CD14-positive monocyte (primary cell): ENCODE measurements at regions not wholly inside any gene's neighbourhood (a gene's known extent, or its start where the extent isn't known, plus 50 kb on each side); places are given as distances from the start of the nearest gene placed in this dataset.

Experiments
- DNase-seq, 3 donors: peaks; one replicate each; pipeline ENCODE4 v3.0.0-alpha.2; 2011 to 2022
- H2AFZ ChIP-seq: 2 replicates; pipeline ENCODE4 v1.6.0; 2012; ENCODE audit warnings: mild to moderate bottlenecking, low read depth, low read length, inconsistent platforms; ENCODE audit not compliant: insufficient read depth, poor library complexity, severe bottlenecking
- H3K27ac ChIP-seq, 2 donors: 1 replicate in 1 of 2; 2 replicates in 1 of 2; pipeline ENCODE4 v1.5.1; 2012 to 2013; ENCODE audit warnings: low read length in 2 of 2, control low read depth in 1 of 2, inconsistent platforms in 1 of 2, low read depth in 1 of 2, mild to moderate bottlenecking in 1 of 2
- H3K27me3 ChIP-seq, 2 donors: one replicate each; pipeline versions ENCODE4 v1.6.0 to v1.6.1; 2011 to 2013; ENCODE audit warnings: low read length in 2 of 2; ENCODE audit not compliant: control insufficient read depth in 2 of 2, insufficient read depth in 2 of 2
- H3K36me3 ChIP-seq, 2 donors: replicated peaks in 1 of 2; 1 replicate in 1 of 2; 2 replicates in 1 of 2; pipeline versions ENCODE4 v1.5.1 to v1.6.1; 2012 to 2013; ENCODE audit warnings: low read length in 2 of 2, control low read depth in 1 of 2, inconsistent platforms in 1 of 2, mild to moderate bottlenecking in 1 of 2; ENCODE audit not compliant: insufficient read depth in 2 of 2, control insufficient read depth in 1 of 2
- H3K4me1 ChIP-seq, 2 donors: 1 replicate in 1 of 2; 2 replicates in 1 of 2; pipeline versions ENCODE4 v1.5.1 to v1.6.1; 2012 to 2013; ENCODE audit warnings: low read length in 2 of 2, control low read depth in 1 of 2, inconsistent platforms in 1 of 2, mild to moderate bottlenecking in 1 of 2, moderate library complexity in 1 of 2; ENCODE audit not compliant: insufficient read depth in 2 of 2, control insufficient read depth in 1 of 2
- H3K4me2 ChIP-seq: replicated peaks from 2 replicates; pipeline ENCODE3; 2012; ENCODE audit warnings: low read length, moderate library complexity, mild to moderate bottlenecking; ENCODE audit not compliant: poor library complexity, severe bottlenecking; ENCODE audit errors: extremely low read depth
- H3K4me3 ChIP-seq, 3 experiments: fragments of 200-600 bp in 1 of 3; sonication (generic) in 1 of 3; replicated peaks in 1 of 3; 1 replicate in 2 of 3; 2 replicates in 1 of 3; pipeline ENCODE4 v1.5.1; 2011 to 2013; ENCODE audit warnings: low read length in 3 of 3, mild to moderate bottlenecking in 3 of 3, control low read depth in 2 of 3, low read depth in 2 of 3, inconsistent platforms in 1 of 3, moderate library complexity in 1 of 3
- H3K79me2 ChIP-seq: 2 replicates; pipeline ENCODE4 v1.6.0; 2012; ENCODE audit warnings: mild to moderate bottlenecking, control low read depth, inconsistent platforms, low read length, moderate library complexity; ENCODE audit not compliant: insufficient read depth
- H3K9ac ChIP-seq: 2 replicates; pipeline ENCODE4 v1.6.0; 2017; ENCODE audit warnings: low read length, mild to moderate bottlenecking; ENCODE audit not compliant: insufficient read depth, poor library complexity, severe bottlenecking
- H3K9me3 ChIP-seq, 2 donors: replicated peaks in 1 of 2; 1 replicate in 1 of 2; 2 replicates in 1 of 2; pipeline versions ENCODE4 v1.5.1 to v1.6.1; 2012 to 2013; ENCODE audit warnings: low read length in 2 of 2, control low read depth in 1 of 2; ENCODE audit not compliant: control insufficient read depth in 1 of 2, insufficient read depth in 1 of 2
- H4K20me1 ChIP-seq: 2 replicates; pipeline ENCODE4 v1.6.0; 2012; ENCODE audit warnings: mild to moderate bottlenecking, low read length, control low read depth, moderate library complexity; ENCODE audit not compliant: insufficient read depth
- H3K27ac Mint-ChIP-seq, 7 donors: one replicate each; pipeline ENCODE4 v1.8.0; 2020; ENCODE audit warnings: mild to moderate bottlenecking in 7 of 7, mixed read lengths in 7 of 7, moderate library complexity in 6 of 7, inconsistent platforms in 2 of 7
- H3K27me3 Mint-ChIP-seq, 3 donors: one replicate each; pipeline ENCODE4 v1.8.0; 2021 to 2022; ENCODE audit warnings: low read depth in 3 of 3, mild to moderate bottlenecking in 3 of 3, mixed read lengths in 3 of 3, moderate library complexity in 3 of 3, inconsistent platforms in 1 of 3
- H3K36me3 Mint-ChIP-seq, 2 donors: one replicate each; pipeline ENCODE4 v1.8.0; 2020; ENCODE audit warnings: mixed read lengths in 2 of 2, inconsistent platforms in 1 of 2, mild to moderate bottlenecking in 1 of 2
- H3K4me1 Mint-ChIP-seq: one replicate; pipeline ENCODE4 v1.8.0; 2020; ENCODE audit warnings: mild to moderate bottlenecking, mixed read lengths
- H3K4me3 Mint-ChIP-seq, 2 donors: one replicate each; pipeline ENCODE4 v1.8.0; 2020; ENCODE audit warnings: mild to moderate bottlenecking in 2 of 2, mixed read lengths in 2 of 2, moderate library complexity in 1 of 2
- H3K9me3 Mint-ChIP-seq, 7 donors: one replicate each; pipeline ENCODE4 v1.8.0; 2020 to 2022; ENCODE audit warnings: mixed read lengths in 7 of 7, mild to moderate bottlenecking in 6 of 7, moderate library complexity in 6 of 7, inconsistent platforms in 2 of 7
- CTCF ChIP-seq: fragments of 200-600 bp; IDR thresholded peaks from one replicate; pipeline ENCODE4 v1.8.0; 2022; ENCODE audit warnings: antibody characterized with exemption, mild to moderate bottlenecking
- WGBS: methylation state at CpG from one replicate; pipeline ENCODE4 v1.1.5; 2013; ENCODE audit warnings: missing lambda C conversion rate; ENCODE audit not compliant: insufficient coverage; 5-methylcytosine and 5-hydroxymethylcytosine counted together
- intact Hi-C, 2 donors: fragments of 100-400 bp; cut with micrococcal nuclease; formaldehyde crosslinking; loops; one replicate each; pipeline versions ENCODE4 v1.15.0 to v1.15.1; 2023

- H3K27ac ChIP-seq: no peak overlapping the region
- H3K9me3 Mint-ChIP-seq: peaks cover 8 to 21% (median 18%) of the 10 kb centered on the region in 7 donors
- no peak overlapping the region for H3K4me3 Mint-ChIP-seq
- no peaks in the 10 kb centered on the region for H3K36me3 ChIP-seq
- H3K4me2 ChIP-seq: no peak overlapping the region
- H3K27me3 ChIP-seq: peaks cover 0 to 7% of the 10 kb centered on the region in 2 donors
- intact Hi-C loops: no loop called here
- 80% methylated on average over 8 of the region's 16 CpGs for WGBS
- peaks cover 11 to 27% (median 13%) of the 10 kb centered on the region in 3 donors for H3K27me3 Mint-ChIP-seq
- H2AFZ ChIP-seq: no peak overlapping the region
- no peak overlapping the region for H3K4me3 ChIP-seq
- DNase-seq: no peak
- no peaks in the 10 kb centered on the region for H3K79me2 ChIP-seq
- H3K4me1 ChIP-seq: no peaks in the 10 kb centered on the region
- no peak overlapping the region for H3K9ac ChIP-seq
- TF ChIP-seq CTCF: no peak
- no peak overlapping the region for H3K27ac Mint-ChIP-seq
- H3K36me3 Mint-ChIP-seq: no peaks in the 10 kb centered on the region
- H3K9me3 ChIP-seq: peaks cover 0 to 20% of the 10 kb centered on the region in 2 donors
- no peaks in the 10 kb centered on the region for H4K20me1 ChIP-seq
- H3K4me1 Mint-ChIP-seq: no peaks in the 10 kb centered on the region
Observed at GRCh38 chr14:101666264-101666663, 95.2 kb upstream of the PPP2R5C start.

- Histone ChIP-seq H3K4me1 (no peaks in the 10 kb centered on the region), H3K79me2 (no peaks in the 10 kb centered on the region), H3K27me3 (peaks cover 0 to 6% of the 10 kb centered on the region in 2 donors), H3K36me3 (no peaks in the 10 kb centered on the region), H2AFZ (no peak overlapping the region), H3K27ac (no peak overlapping the region), H3K4me2 (no peak overlapping the region), H3K9ac (no peak overlapping the region), H3K9me3 (peaks cover 0 to 20% of the 10 kb centered on the region in 2 donors), H3K4me3 (no peak overlapping the region), H4K20me1 (no peaks in the 10 kb centered on the region)
- no peak for DNase-seq
- intact Hi-C loops: no loop called here
- H3K4me3 Mint-ChIP-seq: no peak overlapping the region
- no peak overlapping the region for H3K27ac Mint-ChIP-seq
- peaks cover 8 to 27% (median 23%) of the 10 kb centered on the region in 7 donors for H3K9me3 Mint-ChIP-seq
- no peak for TF ChIP-seq CTCF
- no peaks in the 10 kb centered on the region for H3K4me1 Mint-ChIP-seq
- peaks cover 14 to 28% (median 18%) of the 10 kb centered on the region in 3 donors for H3K27me3 Mint-ChIP-seq
- no peaks in the 10 kb centered on the region for H3K36me3 Mint-ChIP-seq
Observed at GRCh38 chr14:101669629-101670028, 91.9 kb upstream of the PPP2R5C start.
